ENCODE measurements at regions not wholly inside any gene's neighbourhood (a gene's known extent, or its start where the extent isn't known, plus 50 kb on each side); places are given as distances from the start of the nearest gene placed in this dataset.

DNA sequence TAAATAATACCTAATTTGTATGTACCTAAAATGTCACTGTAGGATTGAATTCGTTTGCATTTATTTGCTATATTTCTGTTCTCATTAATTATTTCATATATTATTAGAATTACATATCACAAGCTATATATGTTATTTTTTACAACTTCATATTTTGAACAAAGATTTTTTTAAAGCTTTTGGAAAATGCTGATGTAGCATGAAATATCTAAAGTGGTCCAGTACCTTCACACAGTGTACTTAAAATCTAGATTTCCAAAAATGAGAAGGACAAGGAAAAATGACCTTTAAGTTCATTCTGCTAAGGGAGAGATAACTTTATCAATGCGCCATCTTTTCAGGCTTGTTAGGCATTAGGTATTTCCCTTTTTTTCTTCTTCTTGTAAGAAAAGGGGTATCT, 71.8 kb downstream of the LARP7 start:
- H3K4me1 ChIP-seq (ENCODE audit: insufficient read depth, low read length): no peaks in the 10 kb centered on the region
- no peaks in the 10 kb centered on the region for H3K36me3 ChIP-seq (ENCODE audit: insufficient read depth, low read length)
- H3K27ac ChIP-seq (ENCODE audit: low read depth, low read length): no peak overlapping the region
- TF ChIP-seq, protein P1, sequence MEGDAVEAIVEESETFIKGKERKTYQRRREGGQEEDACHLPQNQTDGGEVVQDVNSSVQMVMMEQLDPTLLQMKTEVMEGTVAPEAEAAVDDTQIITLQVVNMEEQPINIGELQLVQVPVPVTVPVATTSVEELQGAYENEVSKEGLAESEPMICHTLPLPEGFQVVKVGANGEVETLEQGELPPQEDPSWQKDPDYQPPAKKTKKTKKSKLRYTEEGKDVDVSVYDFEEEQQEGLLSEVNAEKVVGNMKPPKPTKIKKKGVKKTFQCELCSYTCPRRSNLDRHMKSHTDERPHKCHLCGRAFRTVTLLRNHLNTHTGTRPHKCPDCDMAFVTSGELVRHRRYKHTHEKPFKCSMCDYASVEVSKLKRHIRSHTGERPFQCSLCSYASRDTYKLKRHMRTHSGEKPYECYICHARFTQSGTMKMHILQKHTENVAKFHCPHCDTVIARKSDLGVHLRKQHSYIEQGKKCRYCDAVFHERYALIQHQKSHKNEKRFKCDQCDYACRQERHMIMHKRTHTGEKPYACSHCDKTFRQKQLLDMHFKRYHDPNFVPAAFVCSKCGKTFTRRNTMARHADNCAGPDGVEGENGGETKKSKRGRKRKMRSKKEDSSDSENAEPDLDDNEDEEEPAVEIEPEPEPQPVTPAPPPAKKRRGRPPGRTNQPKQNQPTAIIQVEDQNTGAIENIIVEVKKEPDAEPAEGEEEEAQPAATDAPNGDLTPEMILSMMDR (IDR thresholded peaks at IDR 0.05; ENCODE audit: extremely low read depth, low read depth, low read length): no peak
- H3K79me2 ChIP-seq (ENCODE audit: insufficient read depth, low read length): no peaks in the 10 kb centered on the region
- no peak overlapping the region for H3K4me3 ChIP-seq (ENCODE audit: insufficient read depth, low read length)
- no peaks in the 10 kb centered on the region for H4K20me1 ChIP-seq (ENCODE audit: insufficient read depth, low read length)
- H2AFZ ChIP-seq (ENCODE audit: low read length): no peak overlapping the region
- DNase-seq (ENCODE audit: insufficient read length, low spot score, missing footprints): no peak
- H3K27me3 ChIP-seq (ENCODE audit: insufficient read depth, low read length): peaks cover 48% of the 10 kb centered on the region
- no peak overlapping the region for H3K4me2 ChIP-seq (ENCODE audit: insufficient read depth, low read length)
- H3K9me3 ChIP-seq (ENCODE audit: low read depth, low read length): no peaks in the 10 kb centered on the region

DNA sequence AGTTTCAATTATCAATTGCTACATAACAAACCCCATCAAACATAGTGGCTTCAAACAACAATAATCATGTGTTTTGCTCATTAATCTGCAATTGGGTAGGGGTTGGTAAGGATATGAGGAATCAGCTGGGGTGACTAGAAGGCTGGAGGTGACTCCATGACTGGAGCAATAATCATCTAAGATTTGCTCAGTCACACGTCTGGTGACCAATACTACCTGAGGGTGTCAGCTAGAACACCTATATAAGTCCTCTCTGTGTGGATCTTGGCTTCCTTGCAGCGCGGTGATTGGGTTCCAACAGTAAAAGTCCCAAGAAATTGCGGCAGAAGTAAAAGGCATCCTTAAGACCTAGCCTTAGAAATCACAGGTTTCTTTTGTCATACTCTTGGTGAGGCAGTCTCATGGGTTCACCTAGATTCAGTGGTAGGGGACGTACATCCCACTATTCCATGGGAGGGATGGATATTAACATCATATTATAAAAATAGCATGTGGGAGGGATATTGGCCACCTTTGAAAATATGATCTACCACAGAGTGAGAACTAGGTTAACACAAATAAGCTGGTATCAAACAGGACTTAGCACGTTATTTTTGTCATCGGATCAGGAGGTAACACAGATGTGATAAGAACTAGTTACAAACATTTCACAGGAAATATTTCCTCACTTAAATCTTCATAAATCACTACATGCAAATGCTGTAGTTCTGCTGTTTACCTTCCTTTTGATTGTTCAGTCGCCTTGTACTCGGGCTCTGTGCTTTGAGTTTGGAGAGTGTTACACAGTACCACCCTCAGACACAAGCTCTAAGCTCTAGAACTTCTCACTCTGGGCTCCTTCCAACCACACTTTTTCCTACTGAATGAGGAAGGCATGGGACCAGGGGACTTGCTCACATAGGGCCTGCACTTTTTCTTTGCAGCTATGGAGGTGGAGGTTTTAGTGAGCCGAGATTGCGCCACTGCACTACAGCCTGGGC, 78.3 kb downstream of the LARP7 start:
- no peaks in the 10 kb centered on the region for H3K4me1 ChIP-seq (ENCODE audit: insufficient read depth, low read length)
- DNase-seq (ENCODE audit: insufficient read length, low spot score, missing footprints): no peak
- H3K9me3 ChIP-seq (ENCODE audit: low read depth, low read length): no peaks in the 10 kb centered on the region
- no peak overlapping the region for H3K27ac ChIP-seq (ENCODE audit: low read depth, low read length)
- H3K4me3 ChIP-seq (ENCODE audit: insufficient read depth, low read length): no peak overlapping the region
- H4K20me1 ChIP-seq (ENCODE audit: insufficient read depth, low read length): no peaks in the 10 kb centered on the region
- no peak overlapping the region for H3K4me2 ChIP-seq (ENCODE audit: insufficient read depth, low read length)
- H3K36me3 ChIP-seq (ENCODE audit: insufficient read depth, low read length): no peaks in the 10 kb centered on the region
- TF ChIP-seq, protein P1 (IDR thresholded peaks at IDR 0.05; ENCODE audit: extremely low read depth, low read depth, low read length): no peak
- H3K27me3 ChIP-seq (ENCODE audit: insufficient read depth, low read length): no peaks in the 10 kb centered on the region
- no peak overlapping the region for H2AFZ ChIP-seq (ENCODE audit: low read length)
- no peaks in the 10 kb centered on the region for H3K79me2 ChIP-seq (ENCODE audit: insufficient read depth, low read length)

DNA sequence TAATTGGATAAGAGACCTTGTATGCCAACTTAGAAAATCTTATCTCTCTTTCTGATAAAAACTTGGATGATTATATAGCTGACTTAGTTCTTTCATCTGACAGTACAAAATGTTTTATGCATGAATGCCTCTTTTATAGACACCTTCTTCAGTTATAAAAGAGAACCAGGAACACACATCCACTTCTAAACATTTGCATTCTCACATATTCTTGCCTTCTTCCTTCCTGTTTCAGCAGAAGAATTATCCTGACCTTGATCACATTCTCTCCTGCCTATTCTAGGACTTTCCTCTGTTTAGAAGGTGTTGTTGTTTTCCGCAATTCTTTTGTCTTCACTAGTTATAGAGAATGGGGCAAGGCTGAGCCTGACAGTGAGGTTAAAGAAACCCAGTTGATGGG, 80.9 kb downstream of the LARP7 start:
- no peak for DNase-seq (ENCODE audit: insufficient read length, low spot score, missing footprints)
- H3K27ac ChIP-seq (ENCODE audit: low read depth, low read length): no peak overlapping the region
- no peaks in the 10 kb centered on the region for H3K36me3 ChIP-seq (ENCODE audit: insufficient read depth, low read length)
- H4K20me1 ChIP-seq (ENCODE audit: insufficient read depth, low read length): no peaks in the 10 kb centered on the region
- H3K79me2 ChIP-seq (ENCODE audit: insufficient read depth, low read length): no peaks in the 10 kb centered on the region
- H3K27me3 ChIP-seq (ENCODE audit: insufficient read depth, low read length): no peaks in the 10 kb centered on the region
- H2AFZ ChIP-seq (ENCODE audit: low read length): no peak overlapping the region
- H3K4me2 ChIP-seq (ENCODE audit: insufficient read depth, low read length): no peak overlapping the region
- H3K9me3 ChIP-seq (ENCODE audit: low read depth, low read length): no peaks in the 10 kb centered on the region
- TF ChIP-seq, protein P1 (IDR thresholded peaks at IDR 0.05; ENCODE audit: extremely low read depth, low read depth, low read length): no peak
- no peak overlapping the region for H3K4me3 ChIP-seq (ENCODE audit: insufficient read depth, low read length)
- no peaks in the 10 kb centered on the region for H3K4me1 ChIP-seq (ENCODE audit: insufficient read depth, low read length)

DNA sequence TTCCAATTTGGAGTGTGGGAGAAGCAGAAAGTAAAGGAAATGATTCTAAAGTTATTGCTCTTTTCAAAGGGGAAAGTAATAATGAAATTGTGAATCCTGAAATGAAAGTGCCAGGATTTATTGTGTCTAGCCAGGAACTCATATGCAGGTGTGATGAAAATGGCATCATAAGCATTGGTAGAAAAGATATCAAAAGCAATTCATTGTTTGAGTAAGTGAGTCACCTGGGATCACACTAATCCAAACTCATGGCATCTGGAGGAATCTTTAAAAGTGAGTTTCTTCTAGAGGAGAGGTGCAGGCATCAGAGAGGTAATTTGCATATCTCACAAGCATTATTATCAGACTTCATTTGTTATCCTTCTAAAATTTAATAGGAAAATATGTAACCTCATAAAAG, 84.7 kb downstream of the LARP7 start:
- DNase-seq (ENCODE audit: insufficient read length, low spot score, missing footprints): no peak
- H3K4me3 ChIP-seq (ENCODE audit: insufficient read depth, low read length): no peak overlapping the region
- no peaks in the 10 kb centered on the region for H3K79me2 ChIP-seq (ENCODE audit: insufficient read depth, low read length)
- no peaks in the 10 kb centered on the region for H3K9me3 ChIP-seq (ENCODE audit: low read depth, low read length)
- H3K4me1 ChIP-seq (ENCODE audit: insufficient read depth, low read length): no peaks in the 10 kb centered on the region
- H4K20me1 ChIP-seq (ENCODE audit: insufficient read depth, low read length): no peaks in the 10 kb centered on the region
- TF ChIP-seq, protein P1 (IDR thresholded peaks at IDR 0.05; ENCODE audit: extremely low read depth, low read depth, low read length): no peak
- no peaks in the 10 kb centered on the region for H3K27me3 ChIP-seq (ENCODE audit: insufficient read depth, low read length)
- H3K27ac ChIP-seq (ENCODE audit: low read depth, low read length): no peak overlapping the region
- H2AFZ ChIP-seq (ENCODE audit: low read length): no peak overlapping the region
- H3K36me3 ChIP-seq (ENCODE audit: insufficient read depth, low read length): no peaks in the 10 kb centered on the region
- no peak overlapping the region for H3K4me2 ChIP-seq (ENCODE audit: insufficient read depth, low read length)
